Colonic mucosa (tissue), 4 donors: ENCODE measurements at regions not wholly inside any gene's neighbourhood (a gene's known extent, or its start where the extent isn't known, plus 50 kb on each side); places are given as distances from the start of the nearest gene placed in this dataset.

Experiments used
- DNase-seq: peaks from one replicate; pipeline ENCODE4 v3.0.0-alpha.2; 2020
- H3K27ac ChIP-seq: fragments of 200-600 bp; one replicate; pipeline ENCODE4 v1.8.0; 2021
- H3K27me3 ChIP-seq: fragments of 200-600 bp; one replicate; pipeline ENCODE4 v1.8.0; 2021
- H3K36me3 ChIP-seq: fragments of 200-600 bp; one replicate; pipeline ENCODE4 v1.8.0; 2021
- H3K4me1 ChIP-seq: fragments of 200-600 bp; one replicate; pipeline ENCODE4 v1.8.0; 2021; ENCODE audit warnings: mild to moderate bottlenecking
- H3K4me3 ChIP-seq: fragments of 200-600 bp; one replicate; pipeline ENCODE4 v1.8.0; 2021
- H3K9ac ChIP-seq, 2 donors: one replicate each; pipeline ENCODE4 v1.7.0; 2013; ENCODE audit warnings: control low read depth in 2 of 2, low read depth in 2 of 2, low read length in 2 of 2
- H3K9me3 ChIP-seq: fragments of 200-600 bp; one replicate; pipeline ENCODE4 v1.8.0; 2021
- CTCF ChIP-seq: fragments of 200-600 bp; IDR thresholded peaks from one replicate; pipeline ENCODE4 v1.8.0; 2022; ENCODE audit warnings: antibody characterized with exemption, mild to moderate bottlenecking
- intact Hi-C: fragments of 100-400 bp; cut with DNase I; formaldehyde crosslinking; loops from one replicate; pipeline ENCODE4 v1.14.1; 2022
- donor health status: healthy.
- donor health status: DM: no; HTN: no; CAD: no.
- donor health status: DM: no; HTN: no; CAD: no.

- H3K27ac ChIP-seq = no peak overlapping the region
- H3K27me3 ChIP-seq = no peaks in the 10 kb centered on the region
- intact Hi-C loops = no loop called here
- H3K9ac ChIP-seq = no peak overlapping the region
- H3K4me3 ChIP-seq = no peak overlapping the region
- H3K36me3 ChIP-seq = no peaks in the 10 kb centered on the region
- no peaks in the 10 kb centered on the region for H3K9me3 ChIP-seq
- H3K4me1 ChIP-seq = no peaks in the 10 kb centered on the region
- no peak for DNase-seq
- TF ChIP-seq CTCF = no peak
Observed at GRCh38 chr5:8765886-8766285, 780.0 kb downstream of the SEMA5A start.

- DNase-seq = no peak
- Histone ChIP-seq H3K36me3 (no peaks in the 10 kb centered on the region), H3K9ac (no peak overlapping the region), H3K9me3 (no peaks in the 10 kb centered on the region), H3K27ac (no peak overlapping the region), H3K27me3 (no peaks in the 10 kb centered on the region), H3K4me1 (no peaks in the 10 kb centered on the region), H3K4me3 (no peak overlapping the region)
- no peak for TF ChIP-seq CTCF
- intact Hi-C loops = no loop called here
Observed at GRCh38 chr5:8766448-8766847, 779.4 kb downstream of the SEMA5A start.

- H3K27ac ChIP-seq = no peak overlapping the region
- no peaks in the 10 kb centered on the region for H3K27me3 ChIP-seq
- no peaks in the 10 kb centered on the region for H3K4me1 ChIP-seq
- H3K9me3 ChIP-seq = no peaks in the 10 kb centered on the region
- no peak for DNase-seq
- intact Hi-C loops = no loop called here
- H3K36me3 ChIP-seq = no peaks in the 10 kb centered on the region
- no peak overlapping the region for H3K4me3 ChIP-seq
- no peak for TF ChIP-seq CTCF
- H3K9ac ChIP-seq = no peak overlapping the region
Observed at GRCh38 chr5:8767111-8767510, 778.8 kb downstream of the SEMA5A start.

GRCh38 chr5:8767746-8768145, 778.1 kb downstream of the SEMA5A start:
- no peak for TF ChIP-seq CTCF
- no peaks in the 10 kb centered on the region for H3K27me3 ChIP-seq
- intact Hi-C loops = no loop called here
- H3K9ac ChIP-seq = no peak overlapping the region
- no peak overlapping the region for H3K4me3 ChIP-seq
- H3K4me1 ChIP-seq = no peaks in the 10 kb centered on the region
- H3K27ac ChIP-seq = no peak overlapping the region
- H3K9me3 ChIP-seq = no peaks in the 10 kb centered on the region
- no peak for DNase-seq
- H3K36me3 ChIP-seq = no peaks in the 10 kb centered on the region

- no peak for DNase-seq
- Histone ChIP-seq H3K36me3 (no peaks in the 10 kb centered on the region), H3K9ac (no peak overlapping the region), H3K27me3 (no peaks in the 10 kb centered on the region), H3K4me3 (no peak overlapping the region), H3K4me1 (no peaks in the 10 kb centered on the region), H3K9me3 (no peaks in the 10 kb centered on the region), H3K27ac (no peak overlapping the region)
- no peak for TF ChIP-seq CTCF
- intact Hi-C loops = no loop called here
Observed at GRCh38 chr5:8769631-8770030, 776.2 kb downstream of the SEMA5A start.

GRCh38 chr5:8770431-8770830, 775.4 kb downstream of the SEMA5A start:
- Histone ChIP-seq H3K4me1 (no peaks in the 10 kb centered on the region), H3K9ac (no peak overlapping the region), H3K4me3 (no peak overlapping the region), H3K36me3 (no peaks in the 10 kb centered on the region), H3K9me3 (no peaks in the 10 kb centered on the region), H3K27me3 (no peaks in the 10 kb centered on the region), H3K27ac (no peak overlapping the region)
- no peak for DNase-seq
- intact Hi-C loops = no loop called here
- no peak for TF ChIP-seq CTCF
